GM23338 (cell line): ENCODE measurements at regions not wholly inside any gene's neighbourhood (a gene's known extent, or its start where the extent isn't known, plus 50 kb on each side); places are given as distances from the start of the nearest gene placed in this dataset.

Experiments
- EZH2 ChIP-seq: fragments of 200-600 bp; sonication (generic); IDR thresholded peaks from one replicate; pipeline ENCODE4 v1.8.0; 2017; ENCODE audit warnings: antibody characterized with exemption, mild to moderate bottlenecking, low read depth; ENCODE audit not compliant: unreplicated experiment
- EZH2phosphoT487 ChIP-seq: fragments of 200-600 bp; sonication (generic); IDR thresholded peaks from one replicate; pipeline ENCODE4 v1.8.1; 2018; ENCODE audit warnings: antibody characterized with exemption; ENCODE audit not compliant: unreplicated experiment
- POLR2AphosphoS5 ChIP-seq: IDR thresholded peaks from 2 replicates; pipeline ENCODE4 v1.6.1; 2016; ENCODE audit warnings: antibody characterized with exemption, low read depth
- ZNF114 ChIP-seq: fragments of 250-450 bp; sonication (Bioruptor Pico); IDR thresholded peaks from 2 replicates; pipeline ENCODE4 v1.5.0; 2020; ENCODE audit warnings: mild to moderate bottlenecking, moderate library complexity
- ZNF331 ChIP-seq: fragments of 250-450 bp; sonication (Bioruptor Pico); IDR thresholded peaks from 2 replicates; pipeline ENCODE4 v1.5.0; 2020; ENCODE audit warnings: low read depth, mild to moderate bottlenecking, moderate library complexity
- TF ChIP-seq, protein P1 (sequence below), 2 experiments: fragments of 200-600 bp in 1 of 2; sonication (generic) in 1 of 2; conservative IDR thresholded peaks; 2 replicates each; pipeline versions ENCODE4 v1.5.1 to v1.6.1; 2016 to 2017; ENCODE audit warnings: antibody characterized with exemption in 2 of 2, low read depth in 2 of 2, mild to moderate bottlenecking in 2 of 2, moderate library complexity in 1 of 2

DNA sequence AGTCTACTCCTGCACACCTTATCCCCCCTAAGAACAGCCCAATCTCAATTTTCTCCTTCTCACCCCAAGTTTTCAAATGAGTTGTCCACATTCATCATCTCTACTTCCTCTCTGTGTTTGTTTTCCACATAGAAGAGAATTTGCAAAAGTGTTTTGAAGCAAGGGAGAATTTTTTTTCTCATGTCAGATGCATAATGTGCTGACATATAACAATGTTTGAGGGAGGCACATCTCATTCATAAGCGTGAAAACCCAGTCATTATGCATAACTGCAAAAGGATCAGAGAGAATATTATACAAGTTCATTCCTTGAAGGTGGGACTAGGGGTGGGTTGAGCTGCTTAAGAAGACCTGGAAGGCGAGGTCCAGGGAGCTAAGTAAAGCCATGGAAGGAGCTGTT lies 80.8 kb upstream of the SLC1A4 start:
- TF ChIP-seq, protein P1, sequence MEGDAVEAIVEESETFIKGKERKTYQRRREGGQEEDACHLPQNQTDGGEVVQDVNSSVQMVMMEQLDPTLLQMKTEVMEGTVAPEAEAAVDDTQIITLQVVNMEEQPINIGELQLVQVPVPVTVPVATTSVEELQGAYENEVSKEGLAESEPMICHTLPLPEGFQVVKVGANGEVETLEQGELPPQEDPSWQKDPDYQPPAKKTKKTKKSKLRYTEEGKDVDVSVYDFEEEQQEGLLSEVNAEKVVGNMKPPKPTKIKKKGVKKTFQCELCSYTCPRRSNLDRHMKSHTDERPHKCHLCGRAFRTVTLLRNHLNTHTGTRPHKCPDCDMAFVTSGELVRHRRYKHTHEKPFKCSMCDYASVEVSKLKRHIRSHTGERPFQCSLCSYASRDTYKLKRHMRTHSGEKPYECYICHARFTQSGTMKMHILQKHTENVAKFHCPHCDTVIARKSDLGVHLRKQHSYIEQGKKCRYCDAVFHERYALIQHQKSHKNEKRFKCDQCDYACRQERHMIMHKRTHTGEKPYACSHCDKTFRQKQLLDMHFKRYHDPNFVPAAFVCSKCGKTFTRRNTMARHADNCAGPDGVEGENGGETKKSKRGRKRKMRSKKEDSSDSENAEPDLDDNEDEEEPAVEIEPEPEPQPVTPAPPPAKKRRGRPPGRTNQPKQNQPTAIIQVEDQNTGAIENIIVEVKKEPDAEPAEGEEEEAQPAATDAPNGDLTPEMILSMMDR (conservative IDR thresholded peaks at IDR 0.05; ENCODE audit: low read depth in 2 of 2): no peak
- no peak for TF ChIP-seq EZH2
- TF ChIP-seq ZNF331 (CRISPR knock-in tag): no peak
- no peak for TF ChIP-seq EZH2phosphoT487
- TF ChIP-seq POLR2AphosphoS5: no peak
- TF ChIP-seq ZNF114 (CRISPR knock-in tag): no peak
